Right ventricle myocardium superior (tissue), 1 donor: ENCODE measurements at regions not wholly inside any gene's neighbourhood (a gene's known extent, or its start where the extent isn't known, plus 50 kb on each side); places are given as distances from the start of the nearest gene placed in this dataset.
"Not testable (repeated sequence)": the region's sequence is repeated elsewhere in the genome, so short reads cannot be mapped to it uniquely, and the experiment has no call there.

Experiments
- ATAC-seq: fragments of 200-7000 bp; cut with Tn5 transposase; one replicate; pipeline ENCODE4 v1.9.1; 2020; ENCODE audit warnings: mild to moderate bottlenecking; ENCODE audit not compliant: poor library complexity
- DNase-seq: peaks from one replicate; pipeline ENCODE4 v3.0.0-alpha.2; 2020
- intact Hi-C: fragments of 100-400 bp; cut with DNase I; formaldehyde crosslinking; loops from one replicate; pipeline ENCODE4 v1.11.2; 2022
- donor health status: DM: no; HTN: yes; CAD: no; lungs with severe emphysema.

DNA sequence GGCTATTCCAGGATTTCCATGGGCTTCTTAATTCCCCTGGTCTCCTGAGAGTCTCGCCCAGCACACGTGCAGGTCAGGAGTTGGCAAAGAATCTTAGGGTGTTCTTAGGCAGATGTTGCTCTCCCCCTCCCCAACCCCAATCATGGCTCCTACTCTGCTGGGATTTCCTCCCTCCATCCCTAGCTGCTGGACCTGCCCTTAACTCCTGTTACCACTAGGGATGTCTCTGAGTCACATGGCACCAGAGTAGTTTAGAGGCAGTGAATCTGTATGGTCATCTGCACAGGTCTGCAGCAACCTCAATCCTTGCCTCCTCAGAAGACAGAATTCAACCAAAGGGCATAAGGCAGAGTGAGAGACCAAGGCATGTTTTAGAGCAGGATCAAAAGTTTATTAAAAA, 51.8 kb upstream of the CHST3 start:
- intact Hi-C loops = no loop called here
- ATAC-seq (no peak), DNase-seq (no peak)

- intact Hi-C loops = no loop called here
- peak; percentile 45 for ATAC-seq
- DNase-seq = no peak
These were observed 52.8 kb upstream of the CHST3 start for GRCh38 chr10:71911296-71911953.

DNA sequence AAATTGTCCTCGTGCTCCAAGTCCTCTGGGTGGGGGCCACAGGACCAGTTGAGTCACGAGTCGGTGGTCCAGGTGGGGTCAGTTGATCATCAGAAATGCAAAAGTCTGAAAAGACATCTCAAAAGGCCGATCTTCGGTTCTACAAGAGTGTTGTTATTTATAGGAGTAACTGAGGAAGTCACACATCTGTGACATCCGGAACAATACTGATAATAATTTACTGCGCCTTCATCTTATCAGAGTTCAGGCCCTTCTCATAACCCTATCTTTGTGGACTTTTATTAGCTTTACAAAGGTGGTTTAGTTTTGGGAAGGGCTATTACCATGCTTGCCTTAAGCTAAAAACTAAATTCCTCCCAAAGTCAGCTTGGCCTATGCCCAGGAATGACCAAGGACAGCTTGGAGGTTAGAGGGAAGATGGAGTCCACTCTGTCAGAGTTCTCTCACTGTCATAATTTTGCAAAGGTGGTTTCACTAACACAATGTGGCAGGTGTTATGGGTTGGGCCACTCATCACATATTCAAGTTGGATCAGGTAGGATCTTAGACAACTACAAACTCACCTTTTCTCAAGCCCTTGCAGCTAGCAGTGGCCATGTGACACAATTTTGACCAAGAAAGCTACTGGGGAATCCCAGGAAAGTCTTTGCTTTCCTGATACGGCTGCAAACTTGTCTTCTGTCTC, 54.7 kb upstream of the CHST3 start:
- DNase-seq = no peak
- no peak for ATAC-seq
- intact Hi-C loops = no loop called here

- ATAC-seq (no peak), DNase-seq (no peak)
- intact Hi-C loops = no loop called here
These were observed 55.2 kb upstream of the CHST3 start for GRCh38 chr10:71908998-71909397.

GRCh38 chr10:71905164-71905563, 54.1 kb upstream of the PSAP start:
- intact Hi-C loops = no loop called here
- ATAC-seq (no peak), DNase-seq (no peak)

DNA sequence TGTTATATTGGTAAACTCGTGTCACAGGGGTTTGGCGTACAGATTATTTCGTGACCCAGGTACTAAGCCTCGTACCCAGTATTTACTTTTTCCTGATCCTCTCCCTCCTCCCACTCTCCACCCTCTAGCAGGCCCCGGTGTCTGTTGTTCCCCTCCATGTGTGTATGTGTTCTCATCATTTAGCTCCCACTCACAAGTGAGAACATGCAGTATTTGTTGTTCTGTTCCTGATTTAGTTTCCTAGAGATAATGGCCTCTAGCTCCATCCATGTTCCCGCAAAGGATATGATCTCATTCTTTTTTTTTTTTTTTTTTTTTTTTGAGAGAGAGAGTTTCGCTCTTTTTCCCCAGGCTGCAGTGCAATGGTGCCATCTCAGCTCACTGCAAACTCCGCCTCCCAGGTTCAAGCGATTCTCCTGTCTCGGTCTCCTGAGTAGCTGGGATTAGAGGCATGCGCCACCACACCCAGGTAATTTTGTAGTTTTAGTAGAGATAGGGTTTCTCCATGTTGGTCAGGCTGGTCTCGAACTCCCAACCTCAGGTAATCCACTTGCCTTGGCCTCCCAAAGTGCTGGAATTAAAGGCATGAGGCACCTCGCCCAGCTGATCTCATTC, 52.7 kb upstream of the PSAP start:
- peak; percentile 80 for ATAC-seq
- intact Hi-C loops, DNase-seq: not testable (repeated sequence)

- ATAC-seq (no peak), DNase-seq (no peak)
- intact Hi-C loops = no loop called here
These were observed 51.3 kb upstream of the PSAP start for GRCh38 chr10:71902351-71902750.
